CD14-positive monocyte (primary cell): ENCODE measurements at regions not wholly inside any gene's neighbourhood (a gene's known extent, or its start where the extent isn't known, plus 50 kb on each side); places are given as distances from the start of the nearest gene placed in this dataset.

ENCODE experiments used
- DNase-seq, 3 donors: peaks; one replicate each; pipeline ENCODE4 v3.0.0-alpha.2; 2011 to 2022
- H2AFZ ChIP-seq: 2 replicates; pipeline ENCODE4 v1.6.0; 2012; ENCODE audit warnings: mild to moderate bottlenecking, low read depth, low read length, inconsistent platforms; ENCODE audit not compliant: insufficient read depth, poor library complexity, severe bottlenecking
- H3K27ac ChIP-seq, 2 donors: 1 replicate in 1 of 2; 2 replicates in 1 of 2; pipeline ENCODE4 v1.5.1; 2012 to 2013; ENCODE audit warnings: low read length in 2 of 2, control low read depth in 1 of 2, inconsistent platforms in 1 of 2, low read depth in 1 of 2, mild to moderate bottlenecking in 1 of 2
- H3K27me3 ChIP-seq, 2 donors: one replicate each; pipeline versions ENCODE4 v1.6.0 to v1.6.1; 2011 to 2013; ENCODE audit warnings: low read length in 2 of 2; ENCODE audit not compliant: control insufficient read depth in 2 of 2, insufficient read depth in 2 of 2
- H3K36me3 ChIP-seq, 2 donors: replicated peaks in 1 of 2; 1 replicate in 1 of 2; 2 replicates in 1 of 2; pipeline versions ENCODE4 v1.5.1 to v1.6.1; 2012 to 2013; ENCODE audit warnings: low read length in 2 of 2, control low read depth in 1 of 2, inconsistent platforms in 1 of 2, mild to moderate bottlenecking in 1 of 2; ENCODE audit not compliant: insufficient read depth in 2 of 2, control insufficient read depth in 1 of 2
- H3K4me1 ChIP-seq, 2 donors: 1 replicate in 1 of 2; 2 replicates in 1 of 2; pipeline versions ENCODE4 v1.5.1 to v1.6.1; 2012 to 2013; ENCODE audit warnings: low read length in 2 of 2, control low read depth in 1 of 2, inconsistent platforms in 1 of 2, mild to moderate bottlenecking in 1 of 2, moderate library complexity in 1 of 2; ENCODE audit not compliant: insufficient read depth in 2 of 2, control insufficient read depth in 1 of 2
- H3K4me2 ChIP-seq: replicated peaks from 2 replicates; pipeline ENCODE3; 2012; ENCODE audit warnings: low read length, moderate library complexity, mild to moderate bottlenecking; ENCODE audit not compliant: poor library complexity, severe bottlenecking; ENCODE audit errors: extremely low read depth
- H3K4me3 ChIP-seq, 3 experiments: fragments of 200-600 bp in 1 of 3; sonication (generic) in 1 of 3; replicated peaks in 1 of 3; 1 replicate in 2 of 3; 2 replicates in 1 of 3; pipeline ENCODE4 v1.5.1; 2011 to 2013; ENCODE audit warnings: low read length in 3 of 3, mild to moderate bottlenecking in 3 of 3, control low read depth in 2 of 3, low read depth in 2 of 3, inconsistent platforms in 1 of 3, moderate library complexity in 1 of 3
- H3K79me2 ChIP-seq: 2 replicates; pipeline ENCODE4 v1.6.0; 2012; ENCODE audit warnings: mild to moderate bottlenecking, control low read depth, inconsistent platforms, low read length, moderate library complexity; ENCODE audit not compliant: insufficient read depth
- H3K9ac ChIP-seq: 2 replicates; pipeline ENCODE4 v1.6.0; 2017; ENCODE audit warnings: low read length, mild to moderate bottlenecking; ENCODE audit not compliant: insufficient read depth, poor library complexity, severe bottlenecking
- H3K9me3 ChIP-seq, 2 donors: replicated peaks in 1 of 2; 1 replicate in 1 of 2; 2 replicates in 1 of 2; pipeline versions ENCODE4 v1.5.1 to v1.6.1; 2012 to 2013; ENCODE audit warnings: low read length in 2 of 2, control low read depth in 1 of 2; ENCODE audit not compliant: control insufficient read depth in 1 of 2, insufficient read depth in 1 of 2
- H4K20me1 ChIP-seq: 2 replicates; pipeline ENCODE4 v1.6.0; 2012; ENCODE audit warnings: mild to moderate bottlenecking, low read length, control low read depth, moderate library complexity; ENCODE audit not compliant: insufficient read depth
- H3K27ac Mint-ChIP-seq, 7 donors: one replicate each; pipeline ENCODE4 v1.8.0; 2020; ENCODE audit warnings: mild to moderate bottlenecking in 7 of 7, mixed read lengths in 7 of 7, moderate library complexity in 6 of 7, inconsistent platforms in 2 of 7
- H3K27me3 Mint-ChIP-seq, 3 donors: one replicate each; pipeline ENCODE4 v1.8.0; 2021 to 2022; ENCODE audit warnings: low read depth in 3 of 3, mild to moderate bottlenecking in 3 of 3, mixed read lengths in 3 of 3, moderate library complexity in 3 of 3, inconsistent platforms in 1 of 3
- H3K36me3 Mint-ChIP-seq, 2 donors: one replicate each; pipeline ENCODE4 v1.8.0; 2020; ENCODE audit warnings: mixed read lengths in 2 of 2, inconsistent platforms in 1 of 2, mild to moderate bottlenecking in 1 of 2
- H3K4me1 Mint-ChIP-seq: one replicate; pipeline ENCODE4 v1.8.0; 2020; ENCODE audit warnings: mild to moderate bottlenecking, mixed read lengths
- H3K4me3 Mint-ChIP-seq, 2 donors: one replicate each; pipeline ENCODE4 v1.8.0; 2020; ENCODE audit warnings: mild to moderate bottlenecking in 2 of 2, mixed read lengths in 2 of 2, moderate library complexity in 1 of 2
- H3K9me3 Mint-ChIP-seq, 7 donors: one replicate each; pipeline ENCODE4 v1.8.0; 2020 to 2022; ENCODE audit warnings: mixed read lengths in 7 of 7, mild to moderate bottlenecking in 6 of 7, moderate library complexity in 6 of 7, inconsistent platforms in 2 of 7
- WGBS: methylation state at CpG from one replicate; pipeline ENCODE4 v1.1.5; 2013; ENCODE audit warnings: missing lambda C conversion rate; ENCODE audit not compliant: insufficient coverage; 5-methylcytosine and 5-hydroxymethylcytosine counted together
- intact Hi-C, 2 donors: fragments of 100-400 bp; cut with micrococcal nuclease; formaldehyde crosslinking; loops; one replicate each; pipeline versions ENCODE4 v1.15.0 to v1.15.1; 2023
- TF ChIP-seq, protein P1 (sequence below): fragments of 200-600 bp; IDR thresholded peaks from one replicate; pipeline ENCODE4 v1.8.0; 2022; ENCODE audit warnings: antibody characterized with exemption, mild to moderate bottlenecking

DNA sequence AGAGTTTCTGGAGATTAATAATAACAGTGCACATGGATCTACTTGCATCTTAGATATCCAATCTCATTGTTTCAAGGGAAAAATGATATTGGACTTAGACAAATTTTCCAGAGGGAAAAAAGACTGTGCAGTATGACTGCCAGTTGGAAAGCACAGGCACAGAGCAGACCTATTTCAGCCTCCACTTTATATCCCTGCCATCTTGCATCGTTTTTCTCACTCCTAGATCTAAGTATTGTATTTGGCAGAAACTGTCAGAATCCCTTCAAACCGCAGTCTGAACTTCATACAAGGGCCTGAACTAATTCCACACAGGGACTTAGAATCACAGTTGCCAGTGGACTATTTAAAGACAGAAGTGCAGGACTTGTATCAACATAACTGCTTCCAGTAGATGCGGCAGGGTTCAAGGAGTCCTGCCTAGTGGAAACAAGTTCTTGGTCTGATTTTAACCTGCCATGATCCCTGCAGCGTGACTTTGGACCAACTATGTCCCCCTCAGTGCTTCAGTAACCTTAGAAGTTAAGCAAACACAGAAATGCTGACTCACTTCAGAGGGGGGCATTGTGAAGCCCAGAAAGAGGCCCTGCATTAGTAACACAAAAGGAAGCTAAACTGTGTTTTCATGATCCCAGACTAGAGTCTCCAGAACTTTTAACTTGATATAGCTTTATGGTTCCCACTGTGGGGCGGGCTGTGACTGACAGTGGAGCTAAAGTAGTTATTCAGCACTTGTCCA, 95.7 kb upstream of the PALS2 start:
- Histone ChIP-seq H3K27ac (no peak overlapping the region), H3K27me3 (no peaks in the 10 kb centered on the region), H2AFZ (no peak overlapping the region), H3K4me1 (no peaks in the 10 kb centered on the region), H3K4me3 (no peak overlapping the region), H3K9me3 (no peaks in the 10 kb centered on the region), H4K20me1 (no peaks in the 10 kb centered on the region), H3K4me2 (no peak overlapping the region), H3K36me3 (no peaks in the 10 kb centered on the region), H3K79me2 (no peaks in the 10 kb centered on the region), H3K9ac (no peak overlapping the region)
- no peak overlapping the region for H3K27ac Mint-ChIP-seq
- no peak for DNase-seq
- peaks cover 0 to 1% (median 0%) of the 10 kb centered on the region in 7 donors for H3K9me3 Mint-ChIP-seq
- TF ChIP-seq, protein P1, sequence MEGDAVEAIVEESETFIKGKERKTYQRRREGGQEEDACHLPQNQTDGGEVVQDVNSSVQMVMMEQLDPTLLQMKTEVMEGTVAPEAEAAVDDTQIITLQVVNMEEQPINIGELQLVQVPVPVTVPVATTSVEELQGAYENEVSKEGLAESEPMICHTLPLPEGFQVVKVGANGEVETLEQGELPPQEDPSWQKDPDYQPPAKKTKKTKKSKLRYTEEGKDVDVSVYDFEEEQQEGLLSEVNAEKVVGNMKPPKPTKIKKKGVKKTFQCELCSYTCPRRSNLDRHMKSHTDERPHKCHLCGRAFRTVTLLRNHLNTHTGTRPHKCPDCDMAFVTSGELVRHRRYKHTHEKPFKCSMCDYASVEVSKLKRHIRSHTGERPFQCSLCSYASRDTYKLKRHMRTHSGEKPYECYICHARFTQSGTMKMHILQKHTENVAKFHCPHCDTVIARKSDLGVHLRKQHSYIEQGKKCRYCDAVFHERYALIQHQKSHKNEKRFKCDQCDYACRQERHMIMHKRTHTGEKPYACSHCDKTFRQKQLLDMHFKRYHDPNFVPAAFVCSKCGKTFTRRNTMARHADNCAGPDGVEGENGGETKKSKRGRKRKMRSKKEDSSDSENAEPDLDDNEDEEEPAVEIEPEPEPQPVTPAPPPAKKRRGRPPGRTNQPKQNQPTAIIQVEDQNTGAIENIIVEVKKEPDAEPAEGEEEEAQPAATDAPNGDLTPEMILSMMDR, result no peak
- WGBS, result 33% methylated on average over 3 of the region's 5 CpGs
- intact Hi-C loops, result no loop called here
- no peak overlapping the region for H3K4me3 Mint-ChIP-seq
- no peaks in the 10 kb centered on the region for H3K36me3 Mint-ChIP-seq
- H3K27me3 Mint-ChIP-seq, result peaks cover 0 to 1% (median 0%) of the 10 kb centered on the region in 3 donors
- peaks cover 3% of the 10 kb centered on the region for H3K4me1 Mint-ChIP-seq

DNA sequence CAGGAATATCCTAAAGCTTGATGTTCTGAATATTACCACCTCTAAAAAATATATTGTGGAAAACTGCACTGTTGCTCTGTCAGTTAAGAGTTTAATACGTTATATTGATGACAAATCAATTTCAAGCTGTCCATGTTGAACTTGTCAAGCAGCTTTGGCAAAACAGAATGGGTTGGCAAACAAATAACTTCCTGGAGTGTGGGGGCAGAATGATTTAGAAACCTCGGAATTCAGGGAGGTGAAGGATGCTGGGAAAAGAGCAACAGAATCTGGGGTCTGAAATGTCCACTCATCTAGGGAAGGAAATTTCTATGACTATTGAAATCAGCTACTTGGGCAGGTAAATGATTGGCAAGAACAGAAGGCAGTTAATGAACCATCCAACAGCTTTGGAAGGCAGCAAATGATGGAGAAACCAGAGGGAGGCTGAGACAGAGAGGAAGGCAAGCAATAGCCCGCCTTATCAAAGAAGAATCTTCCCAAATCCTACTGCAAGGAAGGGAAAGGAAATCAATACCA, 95.1 kb upstream of the PALS2 start:
- Histone ChIP-seq H3K27ac (no peak overlapping the region), H3K4me1 (no peaks in the 10 kb centered on the region), H3K4me2 (no peak overlapping the region), H3K9me3 (no peaks in the 10 kb centered on the region), H3K4me3 (no peak overlapping the region), H2AFZ (no peak overlapping the region), H4K20me1 (no peaks in the 10 kb centered on the region), H3K79me2 (no peaks in the 10 kb centered on the region), H3K36me3 (no peaks in the 10 kb centered on the region), H3K9ac (no peak overlapping the region), H3K27me3 (no peaks in the 10 kb centered on the region)
- DNase-seq, result no peak
- Mint-ChIP-seq H3K36me3 (no peaks in the 10 kb centered on the region), H3K4me3 (no peak overlapping the region), H3K4me1 (peaks cover 3% of the 10 kb centered on the region), H3K9me3 (peaks cover 0 to 1% (median 0%) of the 10 kb centered on the region in 7 donors), H3K27ac (no peak overlapping the region), H3K27me3 (peaks cover 0 to 1% (median 0%) of the 10 kb centered on the region in 3 donors)
- TF ChIP-seq, protein P1, result no peak
- intact Hi-C loops, result no loop called here
- 0% methylated on average over 1 of the region's 3 CpGs for WGBS
